Neural cell (in vitro differentiated cells): ENCODE measurements at regions not wholly inside any gene's neighbourhood (a gene's known extent, or its start where the extent isn't known, plus 50 kb on each side); places are given as distances from the start of the nearest gene placed in this dataset.

ENCODE experiments used
- H2AFZ ChIP-seq: fragments of 200-600, 300-800 bp; sonication (generic), shearing (Covaris generic); 2 replicates; pipeline ENCODE4 v1.6.0; 2014; ENCODE audit warnings: low read depth, mild to moderate bottlenecking, antibody characterized with exemption, low read length, moderate library complexity
- H3F3A ChIP-seq: fragments of 200-600 bp; shearing (Covaris generic); 2 replicates; pipeline ENCODE4 v1.6.1; 2016; ENCODE audit warnings: mild to moderate bottlenecking, moderate library complexity, mixed read lengths, antibody characterized with exemption, low read length; ENCODE audit not compliant: insufficient read depth, poor library complexity, severe bottlenecking
- H3K27ac ChIP-seq: fragments of 200-600, 300-800 bp; sonication (generic), shearing (Covaris generic); 2 replicates; pipeline ENCODE4 v1.5.1; 2014; ENCODE audit warnings: mild to moderate bottlenecking, low read length, moderate library complexity
- H3K27me3 ChIP-seq: fragments of 300-800, 200-600 bp; sonication (generic), shearing (Covaris generic); 2 replicates; pipeline ENCODE4 v1.6.0; 2014; ENCODE audit warnings: mild to moderate bottlenecking, low read depth, low read length, moderate library complexity; ENCODE audit not compliant: insufficient read depth
- H3K36me3 ChIP-seq: fragments of 300-800, 200-600 bp; sonication (generic), shearing (Covaris generic); 2 replicates; pipeline ENCODE4 v1.5.1; 2014; ENCODE audit warnings: mild to moderate bottlenecking, antibody characterized with exemption, low read length, moderate library complexity; ENCODE audit not compliant: insufficient read depth
- H3K4me2 ChIP-seq: fragments of 300-800, 200-600 bp; sonication (generic), shearing (Covaris generic); 2 replicates; pipeline ENCODE4 v1.6.0; 2014; ENCODE audit warnings: mild to moderate bottlenecking, low read length
- H3K4me3 ChIP-seq: fragments of 300-800, 200-600 bp; sonication (generic), shearing (Covaris generic); 2 replicates; pipeline ENCODE4 v1.5.1; 2014; ENCODE audit warnings: mild to moderate bottlenecking, low read length, moderate library complexity
- H3K79me2 ChIP-seq: fragments of 200-600 bp; shearing (Covaris generic); replicated peaks from 2 replicates; pipeline ENCODE4 v1.6.0; 2014; ENCODE audit warnings: mild to moderate bottlenecking, low read length, moderate library complexity; ENCODE audit not compliant: insufficient read depth
- H3K9ac ChIP-seq: fragments of 300-800, 200-600 bp; sonication (generic), shearing (Covaris generic); 2 replicates; pipeline ENCODE4 v1.6.1; 2016; ENCODE audit warnings: mild to moderate bottlenecking, low read length, mixed read lengths
- H3K9me2 ChIP-seq: fragments of 200-600 bp; shearing (Covaris generic); 2 replicates; pipeline ENCODE4 v1.6.1; 2016; ENCODE audit warnings: mild to moderate bottlenecking, low read length, mixed read lengths; ENCODE audit not compliant: insufficient read depth
- H3K9me3 ChIP-seq: fragments of 200-600, 300-800 bp; sonication (generic), shearing (Covaris generic); 2 replicates; pipeline ENCODE4 v1.6.1; 2016; ENCODE audit warnings: mild to moderate bottlenecking, mixed run types, low read length, moderate library complexity, mixed read lengths
- H4K20me1 ChIP-seq: fragments of 200-600 bp; shearing (Covaris generic); 2 replicates; pipeline ENCODE4 v1.6.1; 2016; ENCODE audit warnings: mild to moderate bottlenecking, mixed run types; ENCODE audit not compliant: insufficient read depth
- EP300 ChIP-seq: fragments of 450-650 bp; conservative IDR thresholded peaks from 2 replicates; pipeline ENCODE4 v1.6.1; 2014; ENCODE audit warnings: antibody characterized with exemption, mild to moderate bottlenecking, moderate library complexity; ENCODE audit not compliant: poor library complexity, severe bottlenecking
- EZH2 ChIP-seq: fragments of 200-600, 300-800 bp; shearing (Covaris generic), sonication (generic); IDR thresholded peaks from 2 replicates; pipeline ENCODE4 v1.6.1; 2014; ENCODE audit warnings: antibody characterized with exemption, low read length, borderline replicate concordance, mild to moderate bottlenecking; ENCODE audit not compliant: insufficient read depth, poor library complexity, severe bottlenecking
- MXI1 ChIP-seq: fragments of 450-650 bp; conservative IDR thresholded peaks from 2 replicates; pipeline ENCODE4 v1.6.1; 2014; ENCODE audit warnings: antibody characterized with exemption, mild to moderate bottlenecking; ENCODE audit not compliant: poor library complexity, severe bottlenecking
- POLR2AphosphoS5 ChIP-seq: IDR thresholded peaks from 2 replicates; pipeline ENCODE4 v1.6.1; 2012
- RAD21 ChIP-seq: fragments of 450-650 bp; conservative IDR thresholded peaks from 2 replicates; pipeline ENCODE4 v1.6.1; 2014; ENCODE audit warnings: antibody characterized with exemption, mild to moderate bottlenecking, moderate library complexity
- SMC3 ChIP-seq: fragments of 450-650 bp; conservative IDR thresholded peaks from 2 replicates; pipeline ENCODE4 v1.6.1; 2014; ENCODE audit warnings: antibody characterized with exemption, mild to moderate bottlenecking, moderate library complexity; ENCODE audit not compliant: poor library complexity
- TAF1 ChIP-seq: IDR thresholded peaks from 2 replicates; pipeline ENCODE4 v1.6.1; 2012; ENCODE audit warnings: low read depth
- TF ChIP-seq, protein P1 (sequence below): fragments of 450-650 bp; IDR thresholded peaks from 2 replicates; pipeline ENCODE4 v1.5.1; 2014; ENCODE audit warnings: antibody characterized with exemption, mild to moderate bottlenecking, moderate library complexity; ENCODE audit not compliant: poor library complexity, severe bottlenecking
- TF ChIP-seq, protein P2 (sequence below): IDR thresholded peaks from 2 replicates; pipeline ENCODE4 v1.6.1; 2012; ENCODE audit warnings: borderline replicate concordance

DNA sequence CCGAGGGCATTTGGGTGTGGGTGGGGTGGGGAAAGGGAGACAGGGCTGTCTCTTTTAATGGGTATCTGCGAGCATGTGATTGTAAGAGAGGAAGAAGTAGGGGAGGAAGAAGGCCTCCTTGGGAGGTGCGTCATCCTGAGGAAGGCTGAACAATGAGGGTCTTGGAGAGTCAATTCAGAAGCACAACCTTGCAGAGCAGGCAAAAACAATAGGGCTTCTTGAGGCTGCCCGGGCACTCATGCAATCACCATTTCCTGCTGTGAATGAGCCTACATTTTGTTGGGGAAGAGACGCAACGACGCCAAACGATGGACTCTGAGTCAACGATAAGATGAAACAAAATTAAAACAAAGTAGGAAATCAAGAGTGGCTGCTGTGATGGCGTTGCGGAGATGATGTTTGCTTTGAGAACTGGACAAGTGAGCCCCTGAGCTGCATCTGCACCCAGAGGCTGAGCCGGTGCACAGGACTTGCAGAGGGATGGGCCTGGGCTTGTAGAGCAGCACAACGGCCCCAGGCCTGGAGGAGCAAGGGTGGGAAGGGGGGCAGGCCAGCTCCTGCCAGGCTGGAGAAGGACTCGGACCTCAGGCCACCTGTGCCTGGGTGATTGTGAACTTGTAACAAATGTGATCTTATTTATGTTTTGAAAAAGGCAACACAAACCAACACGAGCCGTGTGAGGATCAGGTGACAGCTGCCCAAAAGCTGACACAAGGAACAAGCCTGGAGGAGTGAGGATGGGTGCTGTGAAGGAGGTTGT lies 92.3 kb upstream of the B3GAT1 start:
- TF ChIP-seq, protein P1, sequence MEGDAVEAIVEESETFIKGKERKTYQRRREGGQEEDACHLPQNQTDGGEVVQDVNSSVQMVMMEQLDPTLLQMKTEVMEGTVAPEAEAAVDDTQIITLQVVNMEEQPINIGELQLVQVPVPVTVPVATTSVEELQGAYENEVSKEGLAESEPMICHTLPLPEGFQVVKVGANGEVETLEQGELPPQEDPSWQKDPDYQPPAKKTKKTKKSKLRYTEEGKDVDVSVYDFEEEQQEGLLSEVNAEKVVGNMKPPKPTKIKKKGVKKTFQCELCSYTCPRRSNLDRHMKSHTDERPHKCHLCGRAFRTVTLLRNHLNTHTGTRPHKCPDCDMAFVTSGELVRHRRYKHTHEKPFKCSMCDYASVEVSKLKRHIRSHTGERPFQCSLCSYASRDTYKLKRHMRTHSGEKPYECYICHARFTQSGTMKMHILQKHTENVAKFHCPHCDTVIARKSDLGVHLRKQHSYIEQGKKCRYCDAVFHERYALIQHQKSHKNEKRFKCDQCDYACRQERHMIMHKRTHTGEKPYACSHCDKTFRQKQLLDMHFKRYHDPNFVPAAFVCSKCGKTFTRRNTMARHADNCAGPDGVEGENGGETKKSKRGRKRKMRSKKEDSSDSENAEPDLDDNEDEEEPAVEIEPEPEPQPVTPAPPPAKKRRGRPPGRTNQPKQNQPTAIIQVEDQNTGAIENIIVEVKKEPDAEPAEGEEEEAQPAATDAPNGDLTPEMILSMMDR = no peak
- TF ChIP-seq SMC3 = no peak
- no peak for TF ChIP-seq RAD21
- no peak for TF ChIP-seq POLR2AphosphoS5
- no peak overlapping the region for H3K9ac ChIP-seq
- H3F3A ChIP-seq = no peaks in the 10 kb centered on the region
- no peaks in the 10 kb centered on the region for H4K20me1 ChIP-seq
- H3K9me2 ChIP-seq = no peaks in the 10 kb centered on the region
- no peak overlapping the region for H2AFZ ChIP-seq
- H3K27me3 ChIP-seq = no peaks in the 10 kb centered on the region
- H3K4me2 ChIP-seq = no peak overlapping the region
- no peaks in the 10 kb centered on the region for H3K36me3 ChIP-seq
- H3K4me3 ChIP-seq = no peak overlapping the region
- H3K27ac ChIP-seq = no peak overlapping the region
- H3K9me3 ChIP-seq = no peaks in the 10 kb centered on the region
- H3K79me2 ChIP-seq = no peaks in the 10 kb centered on the region

DNA sequence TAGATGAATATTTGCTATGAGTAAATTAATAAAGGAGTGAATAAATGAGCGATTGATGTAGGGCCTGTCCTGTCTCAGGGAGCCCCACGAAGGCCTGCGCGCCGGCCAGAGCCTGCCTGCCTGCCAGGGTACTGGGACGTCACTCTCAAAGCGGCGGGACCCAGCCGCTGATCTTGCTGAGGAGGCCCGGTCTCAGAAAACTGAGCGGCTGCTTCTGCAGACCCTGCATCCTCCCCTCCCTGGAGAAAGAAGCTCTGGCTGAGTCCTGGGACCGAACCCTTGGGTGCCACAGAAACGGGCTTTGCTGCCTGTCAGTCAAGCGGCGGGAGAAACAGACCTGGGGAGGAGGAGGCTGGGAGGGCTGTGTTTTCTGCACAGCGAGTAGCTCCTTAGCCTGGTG lies 91.6 kb upstream of the B3GAT1 start:
- Histone ChIP-seq H3K27ac (no peak overlapping the region), H3K27me3 (no peaks in the 10 kb centered on the region), H3K9ac (no peak overlapping the region), H2AFZ (no peak overlapping the region), H3K4me3 (no peak overlapping the region), H3F3A (no peaks in the 10 kb centered on the region), H3K36me3 (no peaks in the 10 kb centered on the region), H3K9me2 (no peaks in the 10 kb centered on the region), H3K4me2 (no peak overlapping the region), H4K20me1 (no peaks in the 10 kb centered on the region), H3K9me3 (no peaks in the 10 kb centered on the region), H3K79me2 (no peaks in the 10 kb centered on the region)
- TF ChIP-seq TAF1 (no peak), RAD21 (no peak), POLR2AphosphoS5 (no peak), EP300 (no peak), SMC3 (no peak), MXI1 (no peak), EZH2 (no peak)
- TF ChIP-seq, protein P1 = no peak
- TF ChIP-seq, protein P2, sequence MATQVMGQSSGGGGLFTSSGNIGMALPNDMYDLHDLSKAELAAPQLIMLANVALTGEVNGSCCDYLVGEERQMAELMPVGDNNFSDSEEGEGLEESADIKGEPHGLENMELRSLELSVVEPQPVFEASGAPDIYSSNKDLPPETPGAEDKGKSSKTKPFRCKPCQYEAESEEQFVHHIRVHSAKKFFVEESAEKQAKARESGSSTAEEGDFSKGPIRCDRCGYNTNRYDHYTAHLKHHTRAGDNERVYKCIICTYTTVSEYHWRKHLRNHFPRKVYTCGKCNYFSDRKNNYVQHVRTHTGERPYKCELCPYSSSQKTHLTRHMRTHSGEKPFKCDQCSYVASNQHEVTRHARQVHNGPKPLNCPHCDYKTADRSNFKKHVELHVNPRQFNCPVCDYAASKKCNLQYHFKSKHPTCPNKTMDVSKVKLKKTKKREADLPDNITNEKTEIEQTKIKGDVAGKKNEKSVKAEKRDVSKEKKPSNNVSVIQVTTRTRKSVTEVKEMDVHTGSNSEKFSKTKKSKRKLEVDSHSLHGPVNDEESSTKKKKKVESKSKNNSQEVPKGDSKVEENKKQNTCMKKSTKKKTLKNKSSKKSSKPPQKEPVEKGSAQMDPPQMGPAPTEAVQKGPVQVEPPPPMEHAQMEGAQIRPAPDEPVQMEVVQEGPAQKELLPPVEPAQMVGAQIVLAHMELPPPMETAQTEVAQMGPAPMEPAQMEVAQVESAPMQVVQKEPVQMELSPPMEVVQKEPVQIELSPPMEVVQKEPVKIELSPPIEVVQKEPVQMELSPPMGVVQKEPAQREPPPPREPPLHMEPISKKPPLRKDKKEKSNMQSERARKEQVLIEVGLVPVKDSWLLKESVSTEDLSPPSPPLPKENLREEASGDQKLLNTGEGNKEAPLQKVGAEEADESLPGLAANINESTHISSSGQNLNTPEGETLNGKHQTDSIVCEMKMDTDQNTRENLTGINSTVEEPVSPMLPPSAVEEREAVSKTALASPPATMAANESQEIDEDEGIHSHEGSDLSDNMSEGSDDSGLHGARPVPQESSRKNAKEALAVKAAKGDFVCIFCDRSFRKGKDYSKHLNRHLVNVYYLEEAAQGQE = no peak
